H1 (cell line): ENCODE measurements at regions not wholly inside any gene's neighbourhood (a gene's known extent, or its start where the extent isn't known, plus 50 kb on each side); places are given as distances from the start of the nearest gene placed in this dataset.

Source experiments
- CBX8 ChIP-seq: fragments of 300-800, 300-1000 bp; sonication (generic); IDR thresholded peaks from 2 replicates; pipeline ENCODE4 v1.7.1; 2016; ENCODE audit warnings: low read depth, low read length, borderline replicate concordance
- CHD1 ChIP-seq: IDR thresholded peaks from 2 replicates; pipeline ENCODE4 v1.6.1; 2012; ENCODE audit warnings: low read depth, low read length, improper control_type of control experiment
- CTBP2 ChIP-seq: IDR thresholded peaks from 2 replicates; pipeline ENCODE4 v1.7.0; 2011; ENCODE audit warnings: borderline replicate concordance, mild to moderate bottlenecking, moderate library complexity, mixed read lengths, low read length; ENCODE audit not compliant: insufficient read depth, insufficient read length
- FOSL1 ChIP-seq: IDR thresholded peaks from 2 replicates; pipeline ENCODE4 v1.6.1; 2011; ENCODE audit warnings: mild to moderate bottlenecking, low read depth, low read length, moderate library complexity; ENCODE audit not compliant: insufficient read depth
- HDAC6 ChIP-seq: IDR thresholded peaks from one replicate; pipeline ENCODE4 v1.7.1; 2012; ENCODE audit warnings: low read depth, mild to moderate bottlenecking, inconsistent platforms, low read length, moderate library complexity
- NANOG ChIP-seq: IDR thresholded peaks from 2 replicates; pipeline ENCODE4 v1.6.1; 2011; ENCODE audit warnings: low read length, low read depth, mild to moderate bottlenecking, inconsistent platforms; ENCODE audit not compliant: insufficient read depth, poor library complexity, severe bottlenecking
- RNF2 ChIP-seq: fragments of 200-900, 300-1000 bp; sonication (generic); IDR thresholded peaks from 2 replicates; pipeline ENCODE4 v1.7.1; 2016; ENCODE audit warnings: borderline replicate concordance, low read depth, mild to moderate bottlenecking, antibody characterized with exemption, low read length; ENCODE audit not compliant: poor library complexity, severe bottlenecking; ENCODE audit errors: missing control alignments
- SP2 ChIP-seq: IDR thresholded peaks from 2 replicates; pipeline ENCODE4 v1.6.1; 2012; ENCODE audit warnings: mild to moderate bottlenecking, low read length, inconsistent platforms

- TF ChIP-seq CTBP2 (no peak), HDAC6 (no peak), FOSL1 (no peak), RNF2 (no peak), SP2 (no peak), NANOG (no peak), CHD1 (no peak), CBX8 (no peak)
Measured at GRCh38 chr10:84683980-84684740, 355.8 kb downstream of the CCSER2 start (continued).
